Nephron progenitor cell (in vitro differentiated cells): ENCODE measurements at regions not wholly inside any gene's neighbourhood (a gene's known extent, or its start where the extent isn't known, plus 50 kb on each side); places are given as distances from the start of the nearest gene placed in this dataset.
"Not testable (repeated sequence)": the region's sequence is repeated elsewhere in the genome, so short reads cannot be mapped to it uniquely, and the experiment has no call there.

Experiments used
- DNase-seq: peaks from one replicate; pipeline ENCODE4 v3.0.0; 2021
- H3K27ac Mint-ChIP-seq: 2 replicates; pipeline ENCODE4 v1.8.0; 2021; ENCODE audit warnings: mild to moderate bottlenecking, moderate library complexity, mixed read lengths
- H3K27me3 Mint-ChIP-seq: 2 replicates; pipeline ENCODE4 v1.8.0; 2021; ENCODE audit warnings: mild to moderate bottlenecking, low read depth, mixed read lengths; ENCODE audit not compliant: poor library complexity
- H3K36me3 Mint-ChIP-seq: 2 replicates; pipeline ENCODE4 v1.8.0; 2021; ENCODE audit warnings: low read depth, mixed read lengths
- H3K4me1 Mint-ChIP-seq: 2 replicates; pipeline ENCODE4 v1.8.0; 2021; ENCODE audit warnings: mixed read lengths
- H3K4me3 Mint-ChIP-seq: 2 replicates; pipeline ENCODE4 v1.8.0; 2021; ENCODE audit warnings: mild to moderate bottlenecking, moderate library complexity, mixed read lengths
- H3K9me3 Mint-ChIP-seq: 2 replicates; pipeline ENCODE4 v1.8.0; 2021; ENCODE audit warnings: mild to moderate bottlenecking, moderate library complexity, mixed read lengths
- CTCF ChIP-seq: fragments of 200-600 bp; sonication (generic); IDR thresholded peaks from 2 replicates; pipeline ENCODE4 v1.5.0; 2021; ENCODE audit warnings: antibody characterized with exemption

- no peak for TF ChIP-seq CTCF
- Mint-ChIP-seq H3K27ac (no peak overlapping the region), H3K9me3 (peaks cover 24% of the 10 kb centered on the region), H3K4me1 (no peaks in the 10 kb centered on the region), H3K4me3 (no peak overlapping the region), H3K36me3 (peaks cover 7% of the 10 kb centered on the region), H3K27me3 (peaks cover 4% of the 10 kb centered on the region)
- DNase-seq, result no peak
Measured at GRCh38 chr2:22153931-22154613, 1030.3 kb downstream of the TDRD15 start.

GRCh38 chr2:22156661-22157060 lies 1032.9 kb downstream of the TDRD15 start:
- DNase-seq, H3K36me3 Mint-ChIP-seq, H3K4me3 Mint-ChIP-seq, H3K27me3 Mint-ChIP-seq, H3K27ac Mint-ChIP-seq, H3K4me1 Mint-ChIP-seq: not testable (repeated sequence)
- peaks cover 31% of the 10 kb centered on the region for H3K9me3 Mint-ChIP-seq

DNA sequence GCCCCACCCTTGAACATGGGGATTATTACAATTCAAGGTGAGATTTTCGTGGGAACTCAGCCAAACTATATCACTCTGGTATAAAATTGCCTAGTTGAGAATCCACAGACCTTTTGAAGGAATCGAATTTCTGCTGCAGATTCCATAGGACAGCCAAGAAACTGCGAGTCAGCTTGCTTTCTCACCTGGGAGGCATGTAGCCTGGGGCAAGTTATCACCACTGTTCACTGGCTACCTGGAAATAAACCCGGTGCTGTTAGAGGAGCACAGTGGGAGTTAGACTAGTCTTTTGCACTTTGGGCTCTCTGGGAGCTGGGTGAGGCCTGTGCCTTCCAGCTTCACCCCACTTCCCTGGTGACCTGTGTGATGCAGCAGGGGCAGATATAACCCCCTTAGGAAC lies 1043.5 kb downstream of the TDRD15 start:
- Mint-ChIP-seq H3K27ac (no peak overlapping the region), H3K36me3 (no peaks in the 10 kb centered on the region), H3K27me3 (peaks cover 5% of the 10 kb centered on the region), H3K9me3 (peaks cover 19% of the 10 kb centered on the region), H3K4me1 (no peaks in the 10 kb centered on the region), H3K4me3 (no peak overlapping the region)
- no peak for TF ChIP-seq CTCF
- DNase-seq, result no peak

DNA sequence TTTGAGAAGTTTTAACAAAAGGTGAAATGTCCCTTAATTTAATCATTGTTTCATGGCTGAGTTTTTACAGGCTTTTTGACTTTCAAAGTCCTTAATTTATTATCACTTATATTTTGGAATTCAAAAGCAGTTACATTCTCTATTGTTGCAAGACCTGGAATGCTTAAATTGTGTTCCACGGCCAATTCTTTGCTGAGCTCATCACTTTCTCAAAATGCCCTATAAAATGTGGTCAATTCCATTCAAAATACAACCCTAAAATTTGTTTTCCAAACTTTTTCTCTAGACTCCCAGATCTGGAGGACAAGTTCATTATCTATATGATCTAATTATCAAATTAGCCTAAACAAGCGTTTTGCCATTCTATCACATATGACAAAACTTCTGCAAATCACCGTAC lies 1051.2 kb downstream of the TDRD15 start:
- no peaks in the 10 kb centered on the region for H3K36me3 Mint-ChIP-seq
- no peak for TF ChIP-seq CTCF
- H3K4me3 Mint-ChIP-seq, result no peak overlapping the region
- peaks cover 6% of the 10 kb centered on the region for H3K9me3 Mint-ChIP-seq
- peaks cover 5% of the 10 kb centered on the region for H3K27me3 Mint-ChIP-seq
- no peaks in the 10 kb centered on the region for H3K4me1 Mint-ChIP-seq
- DNase-seq, result no peak
- no peak overlapping the region for H3K27ac Mint-ChIP-seq

GRCh38 chr2:22185251-22185650 lies 1061.5 kb downstream of the TDRD15 start:
- Mint-ChIP-seq H3K36me3 (no peaks in the 10 kb centered on the region), H3K4me3 (no peak overlapping the region), H3K4me1 (no peaks in the 10 kb centered on the region), H3K27ac (no peak overlapping the region), H3K9me3 (no peaks in the 10 kb centered on the region), H3K27me3 (no peaks in the 10 kb centered on the region)
- no peak for DNase-seq
- no peak for TF ChIP-seq CTCF

- not testable (repeated sequence) for DNase-seq, H3K27me3 Mint-ChIP-seq, H3K36me3 Mint-ChIP-seq, H3K4me1 Mint-ChIP-seq, H3K4me3 Mint-ChIP-seq, H3K9me3 Mint-ChIP-seq, H3K27ac Mint-ChIP-seq
Measured at GRCh38 chr2:22186261-22186828, 1062.6 kb downstream of the TDRD15 start.

DNA sequence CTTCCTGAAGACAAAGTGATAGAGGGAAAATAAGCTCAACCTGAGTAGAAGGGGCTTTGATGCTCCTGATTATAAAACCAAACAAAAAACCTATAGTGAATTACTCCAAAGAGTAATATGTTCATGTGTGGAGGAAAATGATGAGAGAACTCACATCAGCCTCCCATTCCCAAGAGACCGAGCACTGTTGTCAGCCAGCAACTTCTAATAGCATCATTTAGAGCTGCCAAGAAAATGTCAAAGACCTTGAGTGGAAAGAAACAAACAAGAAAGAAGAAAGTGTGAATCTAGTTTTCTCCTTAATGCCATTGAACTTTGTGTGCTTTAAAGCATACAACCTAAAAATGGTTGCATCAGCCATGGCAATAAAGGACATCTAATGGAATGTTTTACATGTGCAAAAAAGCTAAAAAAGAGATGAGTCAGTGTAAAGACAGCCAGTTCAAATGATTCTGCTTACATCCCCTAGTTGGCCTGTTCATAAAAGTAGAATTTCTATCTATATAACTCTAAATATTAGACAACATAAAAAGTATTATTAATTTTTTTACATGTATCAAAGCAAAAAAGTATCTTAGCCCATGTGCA lies 1066.2 kb downstream of the TDRD15 start:
- no peak overlapping the region for H3K4me3 Mint-ChIP-seq
- peaks cover 3% of the 10 kb centered on the region for H3K27me3 Mint-ChIP-seq
- H3K4me1 Mint-ChIP-seq, result no peaks in the 10 kb centered on the region
- no peak for DNase-seq
- no peaks in the 10 kb centered on the region for H3K9me3 Mint-ChIP-seq
- H3K27ac Mint-ChIP-seq, result no peak overlapping the region
- no peaks in the 10 kb centered on the region for H3K36me3 Mint-ChIP-seq
- TF ChIP-seq CTCF, result no peak
